ENCODE measurements at regions not wholly inside any gene's neighbourhood (a gene's known extent, or its start where the extent isn't known, plus 50 kb on each side); places are given as distances from the start of the nearest gene placed in this dataset.
"Not testable (repeated sequence)": the region's sequence is repeated elsewhere in the genome, so short reads cannot be mapped to it uniquely, and the experiment has no call there.

- no peaks in the 10 kb centered on the region for H3F3A ChIP-seq (ENCODE audit: control insufficient read depth, insufficient read depth)
- TF ChIP-seq EZH2phosphoT487 (IDR thresholded peaks at IDR 0.05; ENCODE audit: borderline replicate concordance, low read length) = no peak
- no peak for TF ChIP-seq CTCF (IDR thresholded peaks at IDR 0.05; ENCODE audit: low read depth, low read length, poor library complexity, severe bottlenecking)
- H3K79me2 ChIP-seq (ENCODE audit: control insufficient read depth, low read length) = no peaks in the 10 kb centered on the region
- no peak overlapping the region for H3K4me3 ChIP-seq (ENCODE audit: low read length)
- no peaks in the 10 kb centered on the region for H3K27me3 ChIP-seq (ENCODE audit: control insufficient read depth, low read length)
- H3K4me1 ChIP-seq (ENCODE audit: control insufficient read depth, low read length) = no peaks in the 10 kb centered on the region
- no peaks in the 10 kb centered on the region for H3K36me3 ChIP-seq (ENCODE audit: control insufficient read depth, low read length)
- H3K4me2 ChIP-seq (ENCODE audit: low read length) = no peak overlapping the region
- no peaks in the 10 kb centered on the region for H4K20me1 ChIP-seq (ENCODE audit: control insufficient read depth, insufficient read depth, low read depth, low read length)
- no peaks in the 10 kb centered on the region for H3K9me2 ChIP-seq (replicated peaks; ENCODE audit: control insufficient read depth, low read length)
- H3K27ac ChIP-seq (ENCODE audit: low read depth, low read length) = no peak overlapping the region
- H3K9me3 ChIP-seq (ENCODE audit: control insufficient read depth, insufficient read depth, low read length) = no peaks in the 10 kb centered on the region
These were observed 392.9 kb upstream of the CRIM1 start for GRCh38 chr2:35962585-35963146.

- H4K20me1 ChIP-seq (ENCODE audit: control insufficient read depth, insufficient read depth, low read depth, low read length) = no peaks in the 10 kb centered on the region
- H3K4me2 ChIP-seq (ENCODE audit: low read length) = no peak overlapping the region
- no peak for TF ChIP-seq EZH2phosphoT487 (IDR thresholded peaks at IDR 0.05; ENCODE audit: borderline replicate concordance, low read length)
- TF ChIP-seq CTCF (IDR thresholded peaks at IDR 0.05; ENCODE audit: low read depth, low read length, poor library complexity, severe bottlenecking) = no peak
- no peaks in the 10 kb centered on the region for H3K36me3 ChIP-seq (ENCODE audit: control insufficient read depth, low read length)
- no peak overlapping the region for H3K27ac ChIP-seq (ENCODE audit: low read depth, low read length)
- H3K27me3 ChIP-seq (ENCODE audit: control insufficient read depth, low read length) = no peaks in the 10 kb centered on the region
- H3K4me1 ChIP-seq (ENCODE audit: control insufficient read depth, low read length) = no peaks in the 10 kb centered on the region
- no peaks in the 10 kb centered on the region for H3F3A ChIP-seq (ENCODE audit: control insufficient read depth, insufficient read depth)
- H3K9me2 ChIP-seq (replicated peaks; ENCODE audit: control insufficient read depth, low read length) = no peaks in the 10 kb centered on the region
- no peak overlapping the region for H3K4me3 ChIP-seq (ENCODE audit: low read length)
- no peaks in the 10 kb centered on the region for H3K79me2 ChIP-seq (ENCODE audit: control insufficient read depth, low read length)
- H3K9me3 ChIP-seq (ENCODE audit: control insufficient read depth, insufficient read depth, low read length) = no peaks in the 10 kb centered on the region
These were observed 395.0 kb upstream of the CRIM1 start for GRCh38 chr2:35960596-35960995.

GRCh38 chr2:35957053-35957452 lies 398.5 kb upstream of the CRIM1 start:
- H3K9me2 ChIP-seq (replicated peaks; ENCODE audit: control insufficient read depth, low read length); H3K27ac ChIP-seq (ENCODE audit: low read depth, low read length); H3K9me3 ChIP-seq (ENCODE audit: control insufficient read depth, insufficient read depth, low read length); H3K36me3 ChIP-seq (ENCODE audit: control insufficient read depth, low read length); H4K20me1 ChIP-seq (ENCODE audit: control insufficient read depth, insufficient read depth, low read depth, low read length); H3K79me2 ChIP-seq (ENCODE audit: control insufficient read depth, low read length); H3F3A ChIP-seq (ENCODE audit: control insufficient read depth, insufficient read depth); H3K4me3 ChIP-seq (ENCODE audit: low read length); H3K4me1 ChIP-seq (ENCODE audit: control insufficient read depth, low read length); H3K27me3 ChIP-seq (ENCODE audit: control insufficient read depth, low read length); H3K4me2 ChIP-seq (ENCODE audit: low read length): not testable (repeated sequence)

- no peak for TF ChIP-seq CTCF (IDR thresholded peaks at IDR 0.05; ENCODE audit: low read depth, low read length, poor library complexity, severe bottlenecking)
- no peak for TF ChIP-seq EZH2phosphoT487 (IDR thresholded peaks at IDR 0.05; ENCODE audit: borderline replicate concordance, low read length)
- no peaks in the 10 kb centered on the region for H3K4me1 ChIP-seq (ENCODE audit: control insufficient read depth, low read length)
- no peaks in the 10 kb centered on the region for H3F3A ChIP-seq (ENCODE audit: control insufficient read depth, insufficient read depth)
- H3K9me3 ChIP-seq (ENCODE audit: control insufficient read depth, insufficient read depth, low read length) = no peaks in the 10 kb centered on the region
- H3K36me3 ChIP-seq (ENCODE audit: control insufficient read depth, low read length) = no peaks in the 10 kb centered on the region
- no peaks in the 10 kb centered on the region for H3K79me2 ChIP-seq (ENCODE audit: control insufficient read depth, low read length)
- no peak overlapping the region for H3K27ac ChIP-seq (ENCODE audit: low read depth, low read length)
- H4K20me1 ChIP-seq (ENCODE audit: control insufficient read depth, insufficient read depth, low read depth, low read length) = no peaks in the 10 kb centered on the region
- no peak overlapping the region for H3K4me2 ChIP-seq (ENCODE audit: low read length)
- H3K9me2 ChIP-seq (replicated peaks; ENCODE audit: control insufficient read depth, low read length) = no peaks in the 10 kb centered on the region
- H3K4me3 ChIP-seq (ENCODE audit: low read length) = no peak overlapping the region
- H3K27me3 ChIP-seq (ENCODE audit: control insufficient read depth, low read length) = no peaks in the 10 kb centered on the region
These were observed 409.1 kb upstream of the CRIM1 start for GRCh38 chr2:35946478-35946877.
